ENCODE measurements at regions not wholly inside any gene's neighbourhood (a gene's known extent, or its start where the extent isn't known, plus 50 kb on each side); places are given as distances from the start of the nearest gene placed in this dataset.

GRCh38 chr20:22504829-22505377 is 79.5 kb downstream of the FOXA2 start:
- no peak for FAIRE-seq

GRCh38 chr20:22503577-22503976 is 80.8 kb downstream of the FOXA2 start:
- no peak for FAIRE-seq

DNA sequence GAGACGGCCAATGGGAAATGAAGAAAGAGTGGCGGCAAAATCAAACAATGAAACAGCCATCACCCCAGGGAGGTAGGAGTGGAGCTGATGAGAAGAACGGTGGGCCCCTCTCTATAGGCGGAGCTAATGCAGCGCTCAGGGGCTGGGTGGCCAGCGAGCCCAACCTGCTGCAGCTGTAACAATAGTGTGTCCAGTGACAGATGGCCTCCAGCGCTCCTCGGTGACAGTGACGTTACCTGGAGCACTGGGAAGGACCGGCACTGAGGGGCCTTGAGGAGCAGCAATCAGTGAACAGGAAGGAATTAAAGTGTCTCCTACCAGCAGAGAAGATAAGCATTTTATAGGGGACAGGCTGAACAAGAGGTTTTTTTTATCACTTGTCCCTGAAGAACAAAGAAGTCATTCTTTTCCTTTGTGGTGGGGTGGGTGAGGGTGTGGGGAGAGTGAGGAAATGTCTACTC is 81.6 kb downstream of the FOXA2 start:
- FAIRE-seq = no peak

DNA sequence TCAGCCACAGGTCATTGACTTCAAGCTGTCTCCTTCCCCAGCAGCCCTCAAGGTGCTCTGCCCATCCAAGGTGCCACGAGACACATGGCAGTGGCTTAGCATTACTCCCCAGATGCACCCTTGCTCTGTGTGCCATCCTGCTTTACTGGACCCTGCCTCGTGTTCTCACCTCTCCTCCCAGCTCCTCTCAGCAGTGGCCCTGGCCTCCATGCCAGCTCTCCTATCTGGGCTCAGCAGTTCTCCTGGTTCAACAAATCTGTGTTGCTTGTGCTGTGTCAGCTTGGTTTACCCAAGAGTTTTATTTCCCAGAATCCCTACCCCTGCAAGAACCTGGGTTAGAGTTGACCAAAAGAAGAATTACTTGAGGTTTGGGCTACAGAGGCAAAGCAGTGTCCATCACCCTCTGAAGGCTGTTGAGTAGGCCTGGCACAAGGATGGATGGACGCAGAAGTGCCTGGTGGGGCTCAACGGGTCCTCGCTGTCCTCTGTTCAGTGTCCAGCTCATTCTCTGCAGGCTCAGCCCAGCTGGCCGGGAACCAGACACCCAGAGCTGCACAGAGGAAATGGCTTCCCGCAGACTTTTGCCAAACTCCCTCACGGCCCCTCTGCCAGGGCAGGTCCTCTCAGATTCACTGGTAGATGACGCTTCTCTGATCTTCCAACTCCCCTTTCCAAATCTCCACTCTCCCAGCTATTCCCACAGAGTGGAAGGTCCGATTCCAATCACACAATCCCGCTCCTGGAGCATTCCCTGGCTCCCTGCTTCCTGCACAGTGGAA is 82.6 kb downstream of the FOXA2 start:
- FAIRE-seq = no peak

GRCh38 chr20:22501034-22501433 is 83.3 kb downstream of the FOXA2 start:
- FAIRE-seq = no peak

DNA sequence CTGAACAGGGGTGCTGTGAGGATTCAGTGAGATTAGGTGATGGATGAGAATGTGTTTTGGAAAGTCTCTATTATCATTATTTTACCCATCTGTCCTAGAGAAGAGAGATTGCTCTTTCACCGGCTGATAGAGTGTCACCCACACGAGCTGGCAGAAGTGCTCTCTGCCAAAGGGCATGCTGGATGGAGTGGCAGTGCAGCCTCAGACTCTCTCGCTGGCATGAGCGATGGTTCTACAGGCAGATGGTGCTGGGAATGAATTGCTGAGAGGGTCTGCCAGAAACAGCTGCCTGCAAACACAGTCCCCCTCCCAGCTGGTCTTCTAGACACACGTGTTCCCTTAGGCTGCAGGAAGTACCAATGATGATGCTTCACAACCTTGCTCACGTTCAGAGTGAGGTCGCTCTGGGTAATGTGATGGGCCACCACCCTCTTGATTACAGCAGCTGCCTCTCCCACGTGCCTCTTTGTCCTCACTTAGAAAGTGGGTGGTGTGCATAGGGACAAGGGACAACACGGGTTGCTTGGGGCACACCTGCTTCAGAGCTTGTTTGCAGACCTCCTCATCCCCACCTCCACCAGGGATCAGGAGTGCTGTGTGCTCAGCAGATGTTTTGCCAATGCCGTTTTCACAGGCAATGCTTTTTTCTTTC is 84.7 kb downstream of the FOXA2 start:
- FAIRE-seq = no peak

GRCh38 chr20:22496817-22497216 is 87.6 kb downstream of the FOXA2 start:
- no peak for FAIRE-seq

DNA sequence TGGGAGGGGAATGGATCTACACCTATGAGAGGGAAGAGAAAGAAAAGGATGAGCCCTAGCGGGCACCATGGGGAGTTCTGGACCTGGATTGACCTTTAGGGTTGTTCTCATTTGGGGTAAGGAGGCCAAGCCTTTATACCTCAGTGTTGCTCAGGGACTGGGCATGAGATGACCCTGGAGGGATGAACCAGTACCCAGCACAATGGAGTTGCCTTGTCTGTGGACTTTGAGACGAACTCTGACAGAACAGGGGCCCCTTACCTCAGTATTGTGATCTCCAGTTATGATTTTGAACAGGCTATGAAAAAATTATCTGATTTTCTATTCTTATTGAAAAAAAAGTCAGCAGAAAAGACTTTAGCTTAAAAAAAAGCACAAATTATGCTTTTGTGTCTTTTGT is 88.6 kb downstream of the FOXA2 start:
- FAIRE-seq = no peak

GRCh38 chr20:22495172-22495571 is 89.2 kb downstream of the FOXA2 start:
- FAIRE-seq = no peak

- FAIRE-seq = no peak
Observed at GRCh38 chr20:22492497-22492896, 91.9 kb downstream of the FOXA2 start.

DNA sequence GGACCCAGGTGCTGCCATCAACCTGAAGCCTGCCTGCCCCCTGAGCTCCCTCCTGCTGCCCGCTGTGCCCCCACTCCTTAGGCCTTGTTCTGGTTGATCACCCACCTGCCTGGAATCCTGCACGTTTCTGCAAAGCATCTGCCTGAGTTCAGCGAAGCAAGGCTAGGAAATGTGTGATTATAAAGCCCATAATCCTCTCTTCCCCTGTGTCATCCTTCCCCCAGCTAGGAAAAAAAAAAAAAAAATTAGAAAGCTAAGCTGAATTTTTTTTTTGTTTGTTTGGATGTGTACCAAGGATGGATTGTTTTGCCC is 93.2 kb downstream of the FOXA2 start:
- FAIRE-seq = no peak

GRCh38 chr20:22490287-22491193 is 93.8 kb downstream of the FOXA2 start:
- no peak for FAIRE-seq

GRCh38 chr20:22489626-22490286 is 94.6 kb downstream of the FOXA2 start:
- FAIRE-seq = no peak

- no peak for FAIRE-seq
Observed at GRCh38 chr20:22480336-22480735, 104.0 kb downstream of the FOXA2 start.

GRCh38 chr20:22475662-22476061 is 108.7 kb downstream of the FOXA2 start:
- no peak for FAIRE-seq

DNA sequence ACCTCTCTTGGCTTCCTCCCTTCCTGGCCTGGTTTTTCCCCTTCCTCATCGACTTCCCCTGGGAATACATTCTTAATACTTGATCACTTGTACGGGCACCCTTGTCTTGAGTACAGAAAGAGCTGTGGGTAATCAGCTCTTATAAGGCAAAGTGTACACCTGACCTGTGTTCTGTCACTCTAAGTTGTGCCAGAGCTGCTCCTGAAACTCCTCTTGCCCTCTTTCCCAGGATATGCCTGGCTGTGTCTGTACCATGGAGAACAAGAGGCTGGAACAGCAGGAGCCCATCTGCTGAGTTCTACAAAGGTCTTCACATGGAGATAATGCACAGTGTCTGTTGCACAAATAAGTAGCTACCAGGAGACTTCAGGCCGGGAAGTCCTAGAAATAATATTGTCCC is 110.1 kb downstream of the FOXA2 start:
- FAIRE-seq = no peak

DNA sequence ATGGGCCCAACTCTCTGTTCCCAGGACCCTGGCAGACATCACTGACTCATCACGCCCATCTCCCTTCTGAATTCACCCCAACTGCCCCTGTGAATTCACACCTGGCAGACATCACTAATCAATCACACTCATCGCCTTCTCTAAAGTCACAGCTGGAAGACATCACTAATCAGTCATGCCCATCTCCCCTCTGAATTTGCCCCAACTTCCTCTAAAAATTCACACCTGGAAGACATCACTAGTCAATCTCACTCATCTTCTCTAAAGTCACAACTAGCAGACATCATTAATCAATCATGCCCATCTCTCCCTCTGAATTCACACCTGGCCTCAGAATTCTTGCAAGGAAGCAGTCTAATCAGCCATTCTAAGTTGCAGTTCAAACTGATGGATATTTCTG is 111.1 kb downstream of the FOXA2 start:
- FAIRE-seq = no peak

GRCh38 chr20:22472447-22473100 is 111.8 kb downstream of the FOXA2 start:
- FAIRE-seq = no peak

DNA sequence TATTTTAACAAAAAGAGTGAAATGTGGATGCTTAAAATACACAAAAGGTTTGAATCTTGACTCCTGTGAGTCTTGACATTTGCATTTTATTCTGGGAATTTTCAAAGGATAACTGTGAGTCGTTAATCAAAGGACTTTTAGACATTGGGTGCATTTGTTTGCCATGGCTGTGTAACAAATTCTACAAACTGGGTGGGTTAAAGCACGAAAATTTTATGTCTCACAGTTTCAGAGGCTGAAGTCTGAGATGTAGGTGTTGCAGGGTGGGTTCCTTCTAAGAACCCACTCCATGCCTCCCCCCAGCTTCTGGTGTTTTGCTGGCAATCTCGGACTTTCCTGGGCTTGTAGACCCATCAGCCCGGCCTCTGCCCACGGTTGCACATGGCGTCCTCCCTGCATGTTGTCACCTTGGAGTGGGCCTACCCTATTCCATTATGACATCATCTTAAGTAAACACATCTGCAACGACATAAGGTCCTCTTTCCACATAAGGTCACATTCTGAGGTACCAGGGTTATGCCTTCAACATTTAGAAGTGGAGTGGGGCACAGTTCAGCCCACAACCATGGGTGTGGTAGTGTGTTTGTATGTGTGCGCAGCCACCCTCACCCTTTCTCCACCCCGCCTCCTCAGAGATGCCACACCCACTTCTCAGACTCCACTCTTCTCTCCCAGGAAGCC is 113.1 kb downstream of the FOXA2 start:
- FAIRE-seq = no peak

DNA sequence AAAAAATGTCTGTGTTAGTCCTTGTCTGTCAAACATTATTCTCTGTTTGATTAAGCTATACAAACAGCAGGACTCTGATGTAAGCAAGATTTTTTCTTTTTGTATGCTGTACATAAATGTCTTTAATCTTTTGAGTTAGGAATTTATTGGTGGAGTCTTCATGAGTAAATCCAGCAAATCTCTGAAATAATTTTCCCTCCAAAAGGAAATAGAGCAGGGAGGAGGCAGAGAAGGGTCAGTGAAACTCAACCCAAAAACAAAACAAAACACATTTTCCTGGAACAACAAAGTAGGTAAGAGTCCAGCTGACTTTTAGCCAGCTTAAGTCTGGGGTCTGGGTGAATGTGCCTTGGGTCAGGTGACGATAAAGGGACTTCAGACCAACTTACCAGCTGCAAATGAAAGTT is 113.7 kb downstream of the FOXA2 start:
- FAIRE-seq = no peak

GRCh38 chr20:22466447-22467171 is 117.8 kb downstream of the FOXA2 start:
- FAIRE-seq = no peak
